ENCODE measurements at regions not wholly inside any gene's neighbourhood (a gene's known extent, or its start where the extent isn't known, plus 50 kb on each side); places are given as distances from the start of the nearest gene placed in this dataset.

GRCh38 chr3:64943866-64944265, 256.1 kb upstream of the ADAMTS9 start:
- TF ChIP-seq CTCF (IDR thresholded peaks at IDR 0.05): no peak
- TF ChIP-seq POLR2A (IDR thresholded peaks at IDR 0.05): no peak
- no peak for TF ChIP-seq EP300 (IDR thresholded peaks at IDR 0.05)

All from ovary (tissue), 3 donors.